Stimulated activated CD4-positive, alpha-beta T cell treated with anti-CD3 and anti-CD28 coated beads, TNF-alpha, amount 100 ng/mL, for 24 hours (primary cell): ENCODE measurements at regions not wholly inside any gene's neighbourhood (a gene's known extent, or its start where the extent isn't known, plus 50 kb on each side); places are given as distances from the start of the nearest gene placed in this dataset.
"Not testable (repeated sequence)": the region's sequence is repeated elsewhere in the genome, so short reads cannot be mapped to it uniquely, and the experiment has no call there.

Experiments used
- DNase-seq, 3 experiments: peaks; one replicate each; pipeline ENCODE4 v3.0.0-alpha.2; 2020; ENCODE audit warnings: low read depth in 3 of 3

GRCh38 chr12:84058136-84058535, 854.5 kb downstream of the SLC6A15 start:
- DNase-seq, result no peak

DNA sequence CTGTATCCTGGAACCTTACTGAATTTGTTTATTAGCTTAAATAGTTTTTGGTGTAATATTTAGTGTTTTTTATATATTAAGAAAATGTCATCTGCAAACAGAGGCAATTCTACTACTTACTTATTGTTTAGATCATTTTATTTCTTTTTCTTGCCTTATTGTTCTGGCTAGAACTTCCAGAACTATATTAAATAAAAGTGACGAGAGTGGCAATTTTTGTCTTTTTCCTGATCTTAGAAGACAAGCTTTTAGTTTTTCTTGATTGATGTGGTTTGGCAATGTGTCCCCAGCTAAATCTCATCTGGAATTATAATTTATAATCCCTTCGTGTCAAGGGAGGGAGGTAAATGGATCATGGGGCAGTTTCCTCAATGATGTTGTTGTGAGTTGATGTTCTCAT, 857.8 kb downstream of the SLC6A15 start:
- DNase-seq, result no peak

GRCh38 chr12:84047881-84048280, 864.7 kb downstream of the SLC6A15 start:
- no peak for DNase-seq

DNA sequence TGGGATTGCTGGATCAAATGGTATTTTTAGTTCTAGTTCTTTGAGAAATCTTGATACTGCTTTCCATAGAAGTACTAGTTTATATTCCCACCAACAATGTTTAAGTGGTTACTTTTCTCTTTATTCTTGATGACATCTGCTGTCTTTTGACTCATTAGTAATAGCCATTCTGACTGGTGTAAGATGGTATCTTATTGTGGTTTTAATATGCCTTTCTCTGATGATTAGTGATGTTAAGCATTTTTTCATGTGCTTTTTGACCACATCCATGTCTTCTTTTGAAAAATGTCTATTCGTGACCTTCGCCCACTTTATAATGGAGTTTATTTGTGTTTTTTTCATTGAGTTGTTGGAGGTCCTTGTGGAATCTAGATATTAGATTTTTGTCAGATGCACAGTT, 865.7 kb downstream of the SLC6A15 start:
- DNase-seq, result no peak

DNA sequence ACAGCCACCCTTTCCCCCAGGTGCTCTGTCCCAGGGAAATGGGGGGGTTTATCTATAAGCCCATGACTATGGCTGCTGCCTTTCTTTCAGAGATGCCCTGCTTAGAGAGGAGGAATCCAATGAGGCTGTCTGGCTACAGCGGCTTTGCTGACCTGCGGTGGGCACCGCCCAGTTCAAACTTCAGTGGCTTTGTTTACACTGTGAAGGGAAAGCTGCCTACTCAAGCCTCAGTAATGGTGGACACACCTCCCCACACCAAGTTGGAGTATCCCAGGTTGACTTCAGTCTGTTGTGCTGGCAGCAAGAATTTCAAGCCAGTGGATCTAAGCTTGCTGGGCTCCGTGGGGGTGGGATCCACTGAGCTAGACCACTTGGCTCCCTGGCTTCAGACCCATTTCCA, 869.2 kb downstream of the SLC6A15 start:
- DNase-seq, result no peak

GRCh38 chr12:84038242-84038641, 874.4 kb downstream of the SLC6A15 start:
- no peak for DNase-seq

DNA sequence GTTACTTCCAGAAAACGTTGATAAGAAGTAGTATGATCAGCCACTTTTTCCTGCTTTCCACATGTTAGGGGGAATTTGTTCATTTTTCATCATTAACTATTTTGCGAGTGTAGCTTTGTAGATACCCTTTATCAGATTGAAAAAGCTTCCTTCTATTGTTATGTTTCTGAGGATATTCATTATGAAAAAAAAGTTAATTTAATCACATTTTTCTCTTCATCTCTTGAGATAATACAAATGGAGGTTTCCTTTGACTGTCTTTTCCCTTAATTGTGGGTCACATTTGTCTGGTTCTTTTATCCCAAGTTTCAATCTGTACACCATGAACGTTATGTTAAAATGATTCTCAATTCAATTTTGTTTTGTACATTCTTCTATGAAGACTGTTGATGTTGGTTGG, 875.7 kb downstream of the SLC6A15 start:
- DNase-seq, result no peak

GRCh38 chr12:84035766-84036165, 876.8 kb downstream of the SLC6A15 start:
- no peak for DNase-seq

- no peak for DNase-seq
Observed at GRCh38 chr12:84034871-84035270, 877.7 kb downstream of the SLC6A15 start.

- no peak for DNase-seq
Observed at GRCh38 chr12:84033162-84033561, 879.4 kb downstream of the SLC6A15 start.

- DNase-seq, result not testable (repeated sequence)
Observed at GRCh38 chr12:84018556-84019179, 893.9 kb downstream of the SLC6A15 start.

DNA sequence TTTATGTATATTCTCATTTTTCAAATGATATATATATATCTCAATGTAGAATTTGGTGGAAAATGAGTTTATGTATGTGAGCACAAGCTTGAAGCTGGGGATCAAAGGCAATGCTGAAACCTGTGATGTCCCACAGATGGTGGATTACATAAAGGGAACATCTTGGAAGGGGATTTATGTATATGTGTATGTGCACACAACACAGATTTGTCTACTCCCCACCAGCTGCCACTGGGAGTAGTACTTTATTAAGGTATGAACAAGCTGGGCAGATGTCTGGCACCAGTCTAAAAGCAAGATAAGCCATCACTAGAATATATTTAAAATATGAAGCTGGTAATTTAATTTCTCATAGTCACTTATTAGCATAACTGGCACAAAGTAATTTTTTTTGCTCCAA, 895.6 kb downstream of the SLC6A15 start:
- no peak for DNase-seq

DNA sequence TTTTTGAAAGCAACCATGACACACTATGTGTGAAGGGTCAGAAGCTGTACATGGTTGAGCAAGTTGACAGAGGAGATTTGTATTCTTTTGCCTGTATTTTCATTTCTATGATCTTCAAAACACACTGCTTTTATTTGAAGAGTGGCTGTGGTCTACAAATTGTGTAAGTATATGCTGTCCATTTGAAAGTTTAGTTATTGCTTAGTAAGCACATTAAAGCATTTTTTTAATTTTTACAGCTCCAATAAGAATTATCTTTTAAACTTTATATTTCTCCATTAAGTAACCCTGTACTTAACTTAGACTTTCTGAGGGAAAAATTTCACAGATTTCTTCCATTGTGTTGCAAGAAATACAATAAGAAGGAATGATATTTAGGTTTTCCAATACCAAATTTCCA, 915.2 kb downstream of the SLC6A15 start:
- DNase-seq, result no peak

DNA sequence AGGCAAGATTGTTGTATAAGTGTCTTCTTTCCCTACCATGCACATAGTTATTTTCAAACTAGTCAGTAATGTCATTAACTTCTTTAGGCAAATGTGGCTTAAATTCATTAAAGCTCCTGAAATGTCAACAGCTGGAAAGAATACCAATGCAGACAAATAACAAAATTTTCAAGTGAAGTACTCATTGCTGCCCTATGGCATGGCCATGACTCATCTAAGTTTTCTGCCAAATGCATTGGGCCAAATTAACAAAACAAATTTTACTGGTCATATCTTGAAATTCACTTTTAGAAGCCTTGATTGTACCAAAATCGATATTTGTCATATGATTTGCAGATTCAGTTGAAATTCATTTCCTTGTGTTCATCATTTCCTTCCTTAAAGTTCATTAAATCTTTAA, 915.9 kb downstream of the SLC6A15 start:
- DNase-seq, result no peak

DNA sequence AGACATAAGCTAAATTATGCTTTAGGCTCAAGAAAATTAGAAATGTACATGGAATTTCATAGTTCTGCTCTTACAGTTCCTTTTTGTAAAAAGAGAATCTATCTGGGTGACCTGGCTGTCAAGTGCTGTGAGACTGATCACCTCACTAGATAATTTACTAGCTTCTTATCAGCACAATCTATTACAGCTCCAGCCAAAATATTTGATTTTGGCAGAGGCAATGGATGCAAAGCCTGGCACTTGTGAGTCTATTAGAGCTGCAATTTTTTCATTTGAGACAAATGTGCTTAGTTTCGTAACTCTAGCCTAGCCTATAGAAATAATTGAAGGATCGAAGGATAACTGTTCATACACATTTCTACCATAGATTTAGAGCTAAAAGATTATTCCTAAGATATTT, 927.5 kb downstream of the SLC6A15 start:
- no peak for DNase-seq

- no peak for DNase-seq
Observed at GRCh38 chr12:83980398-83980797, 932.2 kb downstream of the SLC6A15 start.

GRCh38 chr12:83979785-83980184, 932.8 kb downstream of the SLC6A15 start:
- no peak for DNase-seq

DNA sequence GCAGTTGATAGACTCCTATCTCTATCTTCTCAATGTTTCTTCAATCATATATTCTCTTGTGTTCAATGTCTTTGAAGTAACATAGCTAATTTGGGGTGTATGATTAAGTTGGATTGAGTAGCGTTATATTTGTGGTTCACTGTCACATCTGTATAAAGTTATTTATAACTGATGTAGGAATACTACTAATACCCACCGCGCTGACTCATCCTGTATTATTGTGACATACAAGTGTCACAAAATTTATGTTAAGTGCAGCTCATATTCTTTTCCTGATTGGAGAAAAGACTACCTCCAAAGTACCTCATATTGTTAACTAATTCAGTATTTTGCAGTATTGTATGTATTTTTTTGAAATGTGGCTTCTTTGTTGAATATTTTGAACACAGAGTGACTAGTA, 940.8 kb downstream of the SLC6A15 start:
- DNase-seq, result no peak

DNA sequence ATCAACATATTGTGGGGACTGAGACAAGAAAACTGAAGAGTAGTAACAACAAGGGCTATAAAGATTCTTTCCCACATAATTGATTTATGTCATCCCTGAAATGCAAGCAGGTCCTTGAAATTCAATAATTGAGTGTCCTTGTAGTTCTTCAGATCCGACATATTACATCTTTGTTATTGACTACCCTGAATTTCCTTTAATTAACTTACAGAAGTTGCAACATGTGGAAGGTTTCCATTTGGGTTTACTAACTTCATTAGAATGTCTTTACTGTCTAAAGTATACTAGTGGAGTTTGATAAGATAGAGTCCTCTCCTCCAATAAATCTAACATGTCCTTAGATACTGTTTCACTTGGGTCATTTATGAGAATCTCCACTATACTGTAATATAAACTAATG, 951.8 kb downstream of the SLC6A15 start:
- DNase-seq, result no peak

DNA sequence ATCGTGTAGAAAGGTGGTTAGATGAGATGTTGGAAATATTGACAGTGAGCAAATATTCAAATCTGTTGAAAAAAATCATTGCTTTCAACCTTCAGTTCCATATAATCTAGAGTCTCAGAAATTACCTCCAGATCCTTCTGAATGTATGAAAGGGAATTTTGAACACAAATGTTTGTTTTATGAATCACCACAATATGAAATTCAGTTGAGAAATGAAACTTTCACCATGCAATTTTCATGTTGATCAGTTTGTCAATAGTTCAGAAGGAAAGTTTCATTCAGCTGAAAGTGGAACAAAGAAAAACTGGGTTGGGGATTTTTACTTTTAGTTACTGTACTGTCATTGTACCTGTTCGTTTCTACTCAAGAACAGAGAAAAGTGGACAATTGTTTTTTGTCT, 953.6 kb downstream of the SLC6A15 start:
- DNase-seq, result no peak

DNA sequence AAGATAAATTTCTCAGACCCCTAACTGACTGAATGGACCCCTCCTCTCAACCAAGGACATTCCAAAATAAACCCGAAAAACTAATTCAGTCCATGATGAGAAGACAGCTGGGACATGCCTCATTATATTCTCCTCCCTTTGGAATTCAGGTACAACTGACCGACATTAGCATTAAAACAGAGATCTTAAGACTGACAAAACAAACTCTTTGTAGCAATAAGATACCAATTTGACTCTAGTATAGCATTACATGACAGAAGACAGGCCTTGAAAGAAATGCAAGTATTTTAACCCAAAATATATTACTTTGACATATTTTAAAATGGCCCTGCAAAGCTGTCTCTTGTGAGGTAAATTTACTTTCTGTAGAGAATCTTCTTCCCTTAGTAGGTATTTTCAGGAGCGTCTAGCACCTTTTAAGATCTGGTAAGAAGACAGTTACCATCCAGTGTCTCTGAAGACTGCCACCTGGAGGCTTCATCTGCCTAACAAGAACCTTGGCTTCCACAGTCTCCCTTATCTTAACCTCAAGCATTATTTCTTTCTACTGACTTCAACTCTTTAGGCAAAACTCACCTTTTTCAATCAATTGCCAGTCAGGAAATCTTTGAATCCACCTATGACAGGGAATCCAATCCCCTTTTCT, 957.5 kb downstream of the SLC6A15 start:
- no peak for DNase-seq

GRCh38 chr12:83954071-83954789, 958.4 kb downstream of the SLC6A15 start:
- DNase-seq, result no peak

- no peak for DNase-seq
Observed at GRCh38 chr12:83945871-83946270, 966.7 kb downstream of the SLC6A15 start.
